Thyroid gland (tissue), 4 donors: ENCODE measurements at regions not wholly inside any gene's neighbourhood (a gene's known extent, or its start where the extent isn't known, plus 50 kb on each side); places are given as distances from the start of the nearest gene placed in this dataset.

Experiments
- CTCF ChIP-seq, 6 experiments: fragments of 200-600 bp in 3 of 6; fragments of 450-650 bp in 3 of 6; sonication (generic) in 3 of 6; IDR thresholded peaks; one replicate each; pipeline ENCODE4 v1.5.1; 2016 to 2019; ENCODE audit warnings: antibody characterized with exemption in 6 of 6, mild to moderate bottlenecking in 2 of 6, inconsistent platforms in 1 of 6, moderate library complexity in 1 of 6
- POLR2A ChIP-seq, 2 donors: fragments of 450-650 bp; IDR thresholded peaks; one replicate each; pipeline ENCODE4 v1.6.1; 2017; ENCODE audit warnings: antibody characterized with exemption in 2 of 2, mild to moderate bottlenecking in 2 of 2, moderate library complexity in 1 of 2

- TF ChIP-seq CTCF (IDR thresholded peaks at IDR 0.05) (no peak), POLR2A (IDR thresholded peaks at IDR 0.05) (no peak)
Measured at GRCh38 chr1:209309198-209309597, 274.3 kb upstream of the CAMK1G start.
